ENCODE measurements at regions not wholly inside any gene's neighbourhood (a gene's known extent, or its start where the extent isn't known, plus 50 kb on each side); places are given as distances from the start of the nearest gene placed in this dataset.

DNA sequence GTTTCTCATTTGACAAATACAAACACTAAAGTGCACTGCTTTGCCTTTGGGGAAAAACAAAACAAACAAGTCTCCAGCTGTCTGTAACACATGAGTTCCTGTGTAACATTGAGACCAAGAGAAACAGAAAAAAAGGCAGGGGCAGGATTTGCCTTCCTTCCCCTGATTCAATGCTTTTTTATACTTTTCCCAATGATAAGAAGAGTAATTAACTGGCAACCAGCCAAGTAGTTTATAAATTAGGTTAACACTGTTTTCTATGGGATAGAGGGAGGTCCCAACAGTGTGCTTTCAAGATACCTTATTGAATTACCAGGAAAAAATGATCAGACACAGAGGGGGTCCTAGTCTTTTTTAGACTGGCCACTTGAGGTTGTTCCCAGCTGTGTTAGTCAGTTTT lies 346.8 kb downstream of the TRIM36 start:
- Histone ChIP-seq H3K27me3 (no peaks in the 10 kb centered on the region), H3K4me3 (no peak overlapping the region), H3K36me3 (no peaks in the 10 kb centered on the region), H3K4me1 (no peaks in the 10 kb centered on the region), H3K9me3 (peaks cover 0 to 32% (median 21%) of the 10 kb centered on the region in 4 donors), H3K27ac (no peak overlapping the region)
- intact Hi-C loops (cut with DNase I; ENCODE audit: low total_unique reads) = no loop called here
- TF ChIP-seq, protein P1, sequence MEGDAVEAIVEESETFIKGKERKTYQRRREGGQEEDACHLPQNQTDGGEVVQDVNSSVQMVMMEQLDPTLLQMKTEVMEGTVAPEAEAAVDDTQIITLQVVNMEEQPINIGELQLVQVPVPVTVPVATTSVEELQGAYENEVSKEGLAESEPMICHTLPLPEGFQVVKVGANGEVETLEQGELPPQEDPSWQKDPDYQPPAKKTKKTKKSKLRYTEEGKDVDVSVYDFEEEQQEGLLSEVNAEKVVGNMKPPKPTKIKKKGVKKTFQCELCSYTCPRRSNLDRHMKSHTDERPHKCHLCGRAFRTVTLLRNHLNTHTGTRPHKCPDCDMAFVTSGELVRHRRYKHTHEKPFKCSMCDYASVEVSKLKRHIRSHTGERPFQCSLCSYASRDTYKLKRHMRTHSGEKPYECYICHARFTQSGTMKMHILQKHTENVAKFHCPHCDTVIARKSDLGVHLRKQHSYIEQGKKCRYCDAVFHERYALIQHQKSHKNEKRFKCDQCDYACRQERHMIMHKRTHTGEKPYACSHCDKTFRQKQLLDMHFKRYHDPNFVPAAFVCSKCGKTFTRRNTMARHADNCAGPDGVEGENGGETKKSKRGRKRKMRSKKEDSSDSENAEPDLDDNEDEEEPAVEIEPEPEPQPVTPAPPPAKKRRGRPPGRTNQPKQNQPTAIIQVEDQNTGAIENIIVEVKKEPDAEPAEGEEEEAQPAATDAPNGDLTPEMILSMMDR (IDR thresholded peaks at IDR 0.05) = no peak
- TF ChIP-seq EP300 (IDR thresholded peaks at IDR 0.05) = no peak
- TF ChIP-seq POLR2A (IDR thresholded peaks at IDR 0.05) = no peak
- TF ChIP-seq POLR2AphosphoS5 (IDR thresholded peaks at IDR 0.05) = no peak
- DNase-seq = no peak

DNA sequence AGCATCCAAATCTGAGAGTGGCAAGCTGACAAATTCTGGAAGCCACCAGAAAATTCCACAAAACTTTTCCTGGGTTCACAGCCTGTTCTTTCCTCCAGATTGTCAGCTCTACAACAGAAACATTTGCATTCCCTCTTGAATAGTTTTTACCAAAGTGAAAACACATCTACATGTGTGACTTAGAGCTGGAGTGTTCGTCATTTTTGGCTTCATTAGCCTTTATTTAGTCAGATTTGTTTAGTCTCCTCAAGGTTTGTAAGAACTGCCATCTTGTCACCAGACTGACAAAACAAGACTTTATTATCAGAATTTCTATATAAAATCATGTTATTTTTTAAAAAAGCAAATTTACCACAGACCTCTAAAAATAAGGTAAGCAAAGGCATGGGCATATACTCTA lies 347.3 kb downstream of the TRIM36 start:
- H3K4me3 ChIP-seq = no peak overlapping the region
- intact Hi-C loops (cut with DNase I; ENCODE audit: low total_unique reads) = no loop called here
- no peak for DNase-seq
- H3K36me3 ChIP-seq = no peaks in the 10 kb centered on the region
- no peak for TF ChIP-seq POLR2AphosphoS5 (IDR thresholded peaks at IDR 0.05)
- TF ChIP-seq EP300 (IDR thresholded peaks at IDR 0.05) = no peak
- TF ChIP-seq POLR2A (IDR thresholded peaks at IDR 0.05) = no peak
- TF ChIP-seq, protein P1 (IDR thresholded peaks at IDR 0.05) = no peak
- WGBS, 5 donors = 32 to 62% (median 53%) methylated on average over 1 of the region's 1 CpG
- no peaks in the 10 kb centered on the region for H3K4me1 ChIP-seq
- no peaks in the 10 kb centered on the region for H3K27me3 ChIP-seq
- H3K27ac ChIP-seq = no peak overlapping the region
- H3K9me3 ChIP-seq = peaks cover 0 to 30% (median 21%) of the 10 kb centered on the region in 4 donors

DNA sequence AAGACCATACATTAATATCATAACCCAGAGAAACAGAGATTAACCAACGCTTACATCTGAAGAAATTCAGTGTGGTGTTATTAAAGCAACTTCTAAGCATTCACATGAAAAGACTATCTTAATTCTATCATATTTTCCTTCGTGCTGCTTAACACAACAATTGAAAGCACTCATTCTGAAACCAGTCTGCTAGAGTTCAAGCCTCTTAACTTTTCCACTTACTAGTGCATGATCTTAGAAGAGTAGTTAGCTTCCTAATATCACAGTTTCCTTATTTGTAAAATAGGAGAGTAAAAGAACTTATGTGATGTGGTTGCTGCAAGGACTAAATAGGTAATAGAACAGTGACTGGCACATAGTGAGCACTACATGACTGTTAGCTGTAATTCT lies 379.3 kb downstream of the TRIM36 start:
- intact Hi-C loops (cut with DNase I; ENCODE audit: low total_unique reads) = no loop called here
- no peaks in the 10 kb centered on the region for H3K36me3 ChIP-seq
- H3K4me1 ChIP-seq = no peaks in the 10 kb centered on the region
- no peak overlapping the region for H3K4me3 ChIP-seq
- H3K27me3 ChIP-seq = no peaks in the 10 kb centered on the region
- no peak for DNase-seq
- TF ChIP-seq POLR2A (IDR thresholded peaks at IDR 0.05) (no peak), EP300 (IDR thresholded peaks at IDR 0.05) (no peak), POLR2AphosphoS5 (IDR thresholded peaks at IDR 0.05) (no peak)
- TF ChIP-seq, protein P1 (IDR thresholded peaks at IDR 0.05) = no peak
- 60 to 82% (median 71%) methylated on average over 2 of the region's 2 CpGs for WGBS, 5 donors
- H3K27ac ChIP-seq = no peak overlapping the region
- no peaks in the 10 kb centered on the region for H3K9me3 ChIP-seq

DNA sequence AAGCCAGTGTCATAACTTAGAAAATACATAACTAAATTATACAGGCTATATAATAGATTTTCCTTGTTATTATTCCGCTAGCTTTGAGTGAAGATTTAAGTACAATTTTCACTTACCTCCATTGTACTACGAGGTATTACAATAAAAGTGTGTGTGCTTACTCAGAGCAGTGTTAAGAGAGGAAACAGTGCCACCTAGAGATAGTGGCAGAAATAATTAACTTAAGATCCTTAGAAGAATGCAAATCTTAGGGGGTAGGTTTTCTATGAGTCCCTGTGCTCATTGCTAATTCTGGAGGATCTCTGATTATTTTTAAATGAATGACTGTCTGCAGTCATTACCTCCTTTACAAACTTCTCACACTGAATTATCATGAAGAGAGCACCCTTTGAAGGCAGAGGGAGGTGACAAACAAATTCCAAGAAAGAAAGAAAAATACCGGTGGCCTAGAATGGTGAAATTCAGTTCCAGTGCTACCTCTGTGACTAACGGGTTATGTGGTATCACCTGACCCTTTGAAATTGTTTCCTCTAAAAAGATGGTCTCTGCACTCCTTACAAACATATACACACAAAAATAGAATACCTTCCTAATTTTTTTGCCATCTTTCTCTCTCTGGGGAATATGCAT lies 379.8 kb downstream of the TRIM36 start:
- H3K9me3 ChIP-seq = no peaks in the 10 kb centered on the region
- H3K27ac ChIP-seq = no peak overlapping the region
- no peaks in the 10 kb centered on the region for H3K36me3 ChIP-seq
- TF ChIP-seq, protein P1 (IDR thresholded peaks at IDR 0.05) = peak in 1 of 7 experiments; percentile 11
- no peak for TF ChIP-seq POLR2AphosphoS5 (IDR thresholded peaks at IDR 0.05)
- intact Hi-C loops (cut with DNase I; ENCODE audit: low total_unique reads) = no loop called here
- DNase-seq = peak in 1 of 2 donors; percentile 53
- WGBS, 5 donors = 30 to 43% (median 38%) methylated on average over 4 of the region's 4 CpGs
- H3K4me3 ChIP-seq = no peak overlapping the region
- H3K4me1 ChIP-seq = no peaks in the 10 kb centered on the region
- no peaks in the 10 kb centered on the region for H3K27me3 ChIP-seq
